ENCODE measurements at regions not wholly inside any gene's neighbourhood (a gene's known extent, or its start where the extent isn't known, plus 50 kb on each side); places are given as distances from the start of the nearest gene placed in this dataset.
"Not testable (repeated sequence)": the region's sequence is repeated elsewhere in the genome, so short reads cannot be mapped to it uniquely, and the experiment has no call there.

DNA sequence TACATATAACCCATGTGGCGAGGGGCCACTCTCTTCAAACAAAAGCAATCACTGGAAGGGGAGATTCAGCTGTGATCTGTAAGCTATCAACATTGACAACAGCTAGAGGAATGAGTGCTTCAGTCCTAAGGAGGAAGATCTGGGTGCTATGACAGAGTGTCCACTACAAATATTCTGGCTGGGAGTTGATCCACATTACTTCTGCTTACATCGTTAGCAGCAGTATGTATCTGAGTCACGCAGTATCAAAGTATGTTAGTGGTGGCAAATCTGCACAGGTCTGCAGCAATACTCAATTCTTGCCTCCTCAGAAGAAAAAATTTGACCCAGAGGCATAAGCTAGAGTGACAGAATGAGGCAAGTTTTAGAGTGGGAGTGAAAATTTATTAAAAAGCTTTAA is 267.0 kb downstream of the PTH2R start:
- no peak for DNase-seq
- intact Hi-C loops (cut with DNase I; ENCODE audit: low total_unique reads): no loop called here
- TF ChIP-seq POLR2A (IDR thresholded peaks at IDR 0.05): no peak
- TF ChIP-seq, protein P1, sequence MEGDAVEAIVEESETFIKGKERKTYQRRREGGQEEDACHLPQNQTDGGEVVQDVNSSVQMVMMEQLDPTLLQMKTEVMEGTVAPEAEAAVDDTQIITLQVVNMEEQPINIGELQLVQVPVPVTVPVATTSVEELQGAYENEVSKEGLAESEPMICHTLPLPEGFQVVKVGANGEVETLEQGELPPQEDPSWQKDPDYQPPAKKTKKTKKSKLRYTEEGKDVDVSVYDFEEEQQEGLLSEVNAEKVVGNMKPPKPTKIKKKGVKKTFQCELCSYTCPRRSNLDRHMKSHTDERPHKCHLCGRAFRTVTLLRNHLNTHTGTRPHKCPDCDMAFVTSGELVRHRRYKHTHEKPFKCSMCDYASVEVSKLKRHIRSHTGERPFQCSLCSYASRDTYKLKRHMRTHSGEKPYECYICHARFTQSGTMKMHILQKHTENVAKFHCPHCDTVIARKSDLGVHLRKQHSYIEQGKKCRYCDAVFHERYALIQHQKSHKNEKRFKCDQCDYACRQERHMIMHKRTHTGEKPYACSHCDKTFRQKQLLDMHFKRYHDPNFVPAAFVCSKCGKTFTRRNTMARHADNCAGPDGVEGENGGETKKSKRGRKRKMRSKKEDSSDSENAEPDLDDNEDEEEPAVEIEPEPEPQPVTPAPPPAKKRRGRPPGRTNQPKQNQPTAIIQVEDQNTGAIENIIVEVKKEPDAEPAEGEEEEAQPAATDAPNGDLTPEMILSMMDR (IDR thresholded peaks at IDR 0.05): no peak

DNA sequence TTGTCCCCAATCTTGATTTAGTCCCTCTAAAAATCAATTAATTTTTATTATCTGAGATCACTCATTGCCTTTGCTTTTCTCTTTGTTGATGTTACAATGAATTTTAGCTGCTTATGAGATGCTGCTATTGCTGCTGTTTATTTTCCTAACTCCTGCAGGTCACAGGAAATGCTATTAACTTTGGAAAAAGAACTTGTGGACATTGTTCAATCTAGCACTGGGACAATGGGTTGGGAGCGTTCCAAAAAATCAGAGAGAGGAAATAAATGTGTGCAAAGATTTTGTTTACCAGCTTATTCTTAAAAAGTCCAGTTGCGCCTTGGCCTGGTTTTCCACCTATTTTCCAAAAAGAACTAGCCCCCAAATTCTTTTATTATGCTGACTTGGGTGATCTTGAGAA is 268.3 kb downstream of the PTH2R start:
- Histone ChIP-seq H3K36me3 (no peaks in the 10 kb centered on the region), H3K9me3 (no peaks in the 10 kb centered on the region), H3K4me1 (no peaks in the 10 kb centered on the region), H3K27me3 (no peaks in the 10 kb centered on the region), H3K4me3 (no peak overlapping the region), H3K27ac (no peak overlapping the region)
- intact Hi-C loops (cut with DNase I; ENCODE audit: low total_unique reads): no loop called here
- DNase-seq: no peak
- TF ChIP-seq, protein P1 (IDR thresholded peaks at IDR 0.05): no peak
- TF ChIP-seq POLR2A (IDR thresholded peaks at IDR 0.05): no peak

More for the DNA sequence above, 267.0 kb downstream of the PTH2R start:
- Histone ChIP-seq H3K27ac (no peak overlapping the region), H3K27me3 (no peaks in the 10 kb centered on the region), H3K36me3 (no peaks in the 10 kb centered on the region), H3K9me3 (no peaks in the 10 kb centered on the region), H3K4me1 (no peaks in the 10 kb centered on the region), H3K4me3 (no peak overlapping the region)

DNA sequence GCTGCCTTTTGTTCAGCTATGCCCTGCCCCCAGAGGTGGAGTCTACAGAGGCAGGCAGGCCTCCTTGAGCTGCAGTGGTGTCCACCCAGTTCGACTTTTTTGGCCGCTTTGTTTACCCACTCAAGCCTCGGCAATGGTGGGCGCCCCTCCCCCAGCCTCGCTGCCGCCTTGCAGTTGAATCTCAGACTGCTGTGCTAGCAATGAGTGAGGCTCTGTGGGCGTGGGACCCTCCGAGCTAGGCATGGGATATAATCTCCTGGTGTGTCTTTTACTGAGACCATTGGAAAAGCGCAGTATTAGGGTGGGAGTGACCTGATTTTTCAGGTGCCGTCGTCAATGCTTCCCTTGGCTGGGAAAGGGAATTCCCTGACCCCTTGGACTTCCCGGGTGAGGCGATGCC is 279.3 kb downstream of the PTH2R start:
- intact Hi-C loops (cut with DNase I; ENCODE audit: low total_unique reads); DNase-seq; H3K4me3 ChIP-seq; H3K4me1 ChIP-seq; H3K9me3 ChIP-seq; H3K27me3 ChIP-seq; H3K36me3 ChIP-seq; H3K27ac ChIP-seq: not testable (repeated sequence)

DNA sequence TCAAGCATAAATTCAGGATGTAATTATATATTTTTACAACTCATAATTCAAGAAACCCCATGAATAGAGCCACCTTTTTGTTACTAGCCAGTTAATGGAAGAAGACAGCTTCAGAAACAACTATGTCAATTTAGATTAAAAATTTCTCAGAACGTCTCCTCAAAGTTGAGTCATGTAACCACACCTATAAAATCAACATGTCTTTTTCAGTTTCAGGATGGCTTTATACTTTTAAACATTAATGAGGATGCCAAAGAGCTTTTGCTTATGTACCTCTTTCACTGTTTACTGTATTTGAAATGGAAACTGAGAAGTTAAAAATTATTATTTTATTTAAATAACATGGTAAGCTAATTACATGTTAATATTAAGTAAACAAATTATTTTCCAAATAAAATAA is 280.1 kb downstream of the PTH2R start:
- H3K27me3 ChIP-seq: no peaks in the 10 kb centered on the region
- intact Hi-C loops (cut with DNase I; ENCODE audit: low total_unique reads): no loop called here
- no peak for DNase-seq

DNA sequence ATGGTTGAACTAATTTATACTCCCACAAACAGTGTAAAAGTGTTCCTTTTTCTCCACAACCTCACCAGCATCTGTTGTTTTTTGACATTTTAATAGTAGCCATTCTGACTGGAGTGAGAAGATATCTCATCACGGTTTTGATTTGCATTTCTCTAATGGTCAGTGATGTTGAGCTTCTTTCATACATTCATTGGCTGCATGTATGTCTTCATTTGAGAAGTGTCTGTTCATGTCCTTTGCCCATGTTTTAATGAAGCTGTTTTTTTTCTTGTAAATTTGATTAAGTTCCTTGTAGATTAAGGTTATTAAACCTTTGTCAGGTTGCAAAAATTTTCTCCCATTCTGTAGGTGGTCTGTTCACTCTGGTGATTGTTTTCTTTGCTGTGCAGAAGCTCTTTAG is 281.1 kb downstream of the PTH2R start:
- H3K9me3 ChIP-seq; intact Hi-C loops (cut with DNase I; ENCODE audit: low total_unique reads); H3K27me3 ChIP-seq; H3K36me3 ChIP-seq; DNase-seq; H3K4me3 ChIP-seq; H3K4me1 ChIP-seq; H3K27ac ChIP-seq: not testable (repeated sequence)

More for the DNA sequence above, 280.1 kb downstream of the PTH2R start:
- no peak overlapping the region for H3K4me3 ChIP-seq
- H3K27ac ChIP-seq: no peak overlapping the region
- H3K36me3 ChIP-seq: no peaks in the 10 kb centered on the region
- no peaks in the 10 kb centered on the region for H3K4me1 ChIP-seq
- H3K9me3 ChIP-seq: no peaks in the 10 kb centered on the region
- TF ChIP-seq, protein P1 (IDR thresholded peaks at IDR 0.05): no peak
- no peak for TF ChIP-seq POLR2A (IDR thresholded peaks at IDR 0.05)

DNA sequence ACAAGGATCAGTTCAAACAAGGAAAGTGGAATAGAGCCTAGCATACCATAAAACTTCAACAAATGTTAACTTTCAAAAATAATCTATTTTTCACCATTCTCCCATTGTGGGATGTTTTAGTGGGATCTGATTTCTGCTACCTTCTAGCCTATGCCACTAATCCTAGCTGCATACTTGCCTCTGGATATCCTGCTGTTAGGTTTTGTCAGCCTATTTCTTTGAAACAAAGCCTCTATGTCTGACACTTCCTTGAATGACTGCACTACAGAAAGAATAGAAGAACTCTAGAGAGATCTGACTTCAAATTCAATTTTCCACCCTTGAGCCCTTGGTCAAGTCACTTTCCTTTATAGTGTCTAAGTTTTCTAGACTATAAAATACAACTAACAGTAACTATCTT is 291.5 kb downstream of the PTH2R start:
- Histone ChIP-seq H3K4me3 (no peak overlapping the region), H3K27me3 (no peaks in the 10 kb centered on the region), H3K9me3 (no peaks in the 10 kb centered on the region), H3K4me1 (no peaks in the 10 kb centered on the region), H3K36me3 (no peaks in the 10 kb centered on the region), H3K27ac (no peak overlapping the region)
- intact Hi-C loops (cut with DNase I; ENCODE audit: low total_unique reads): no loop called here
- TF ChIP-seq, protein P1 (IDR thresholded peaks at IDR 0.05): no peak
- TF ChIP-seq POLR2A (IDR thresholded peaks at IDR 0.05): no peak
- no peak for DNase-seq

All from uterus (tissue), 3 donors.